ENCODE measurements at regions not wholly inside any gene's neighbourhood (a gene's known extent, or its start where the extent isn't known, plus 50 kb on each side); places are given as distances from the start of the nearest gene placed in this dataset.
"Not testable (repeated sequence)": the region's sequence is repeated elsewhere in the genome, so short reads cannot be mapped to it uniquely, and the experiment has no call there.

DNA sequence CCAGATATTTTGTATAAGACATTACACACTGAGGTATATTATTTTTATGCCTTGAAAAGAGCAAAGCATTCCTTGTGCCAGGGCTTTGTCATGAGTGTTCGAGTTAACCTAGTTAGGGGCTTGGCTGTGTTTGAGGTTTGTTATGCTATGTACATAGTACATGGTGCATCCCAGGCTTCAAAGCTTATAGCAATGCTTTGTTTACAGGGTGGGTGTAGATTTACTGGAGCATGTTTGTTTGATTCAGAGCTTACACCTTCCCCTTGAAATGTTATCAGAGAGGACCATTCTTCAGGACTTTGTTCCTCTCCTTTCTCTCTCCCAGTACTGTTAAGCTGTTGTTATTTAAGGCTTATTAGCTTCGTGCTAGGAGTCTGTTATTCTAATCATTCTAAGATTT, 738.7 kb upstream of the LRRTM4 start:
- H3K9ac ChIP-seq (ENCODE audit: low read length) = no peak overlapping the region
- no peaks in the 10 kb centered on the region for H3K27me3 ChIP-seq (ENCODE audit: insufficient read depth, low read length)
- no peaks in the 10 kb centered on the region for H3K9me3 ChIP-seq (ENCODE audit: low read length)
- no peaks in the 10 kb centered on the region for H4K20me1 ChIP-seq (ENCODE audit: insufficient read depth, low read length)
- no peaks in the 10 kb centered on the region for H3K79me2 ChIP-seq (ENCODE audit: insufficient read depth, low read length)
- H3K4me2 ChIP-seq (ENCODE audit: low read length) = no peak overlapping the region
- H3K9me2 ChIP-seq (ENCODE audit: low read depth, low read length) = no peaks in the 10 kb centered on the region
- H3K4me1 ChIP-seq (ENCODE audit: insufficient read depth, low read length, severe bottlenecking) = no peaks in the 10 kb centered on the region
- no peak overlapping the region for H3K4me3 ChIP-seq (ENCODE audit: low read depth, low read length, poor library complexity, severe bottlenecking)
- no peak for TF ChIP-seq EZH2 (IDR thresholded peaks at IDR 0.05; ENCODE audit: borderline replicate concordance, low read length)
- TF ChIP-seq, protein P1, sequence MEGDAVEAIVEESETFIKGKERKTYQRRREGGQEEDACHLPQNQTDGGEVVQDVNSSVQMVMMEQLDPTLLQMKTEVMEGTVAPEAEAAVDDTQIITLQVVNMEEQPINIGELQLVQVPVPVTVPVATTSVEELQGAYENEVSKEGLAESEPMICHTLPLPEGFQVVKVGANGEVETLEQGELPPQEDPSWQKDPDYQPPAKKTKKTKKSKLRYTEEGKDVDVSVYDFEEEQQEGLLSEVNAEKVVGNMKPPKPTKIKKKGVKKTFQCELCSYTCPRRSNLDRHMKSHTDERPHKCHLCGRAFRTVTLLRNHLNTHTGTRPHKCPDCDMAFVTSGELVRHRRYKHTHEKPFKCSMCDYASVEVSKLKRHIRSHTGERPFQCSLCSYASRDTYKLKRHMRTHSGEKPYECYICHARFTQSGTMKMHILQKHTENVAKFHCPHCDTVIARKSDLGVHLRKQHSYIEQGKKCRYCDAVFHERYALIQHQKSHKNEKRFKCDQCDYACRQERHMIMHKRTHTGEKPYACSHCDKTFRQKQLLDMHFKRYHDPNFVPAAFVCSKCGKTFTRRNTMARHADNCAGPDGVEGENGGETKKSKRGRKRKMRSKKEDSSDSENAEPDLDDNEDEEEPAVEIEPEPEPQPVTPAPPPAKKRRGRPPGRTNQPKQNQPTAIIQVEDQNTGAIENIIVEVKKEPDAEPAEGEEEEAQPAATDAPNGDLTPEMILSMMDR (IDR thresholded peaks at IDR 0.05; ENCODE audit: low read length) = no peak
- H3K36me3 ChIP-seq (ENCODE audit: insufficient read depth, low read length) = no peaks in the 10 kb centered on the region
- H3K27ac ChIP-seq (ENCODE audit: low read depth, low read length, poor library complexity, severe bottlenecking) = no peak overlapping the region
- no peaks in the 10 kb centered on the region for H3F3A ChIP-seq (ENCODE audit: insufficient read depth, low read length)
- no peak overlapping the region for H2AFZ ChIP-seq (ENCODE audit: low read length)

DNA sequence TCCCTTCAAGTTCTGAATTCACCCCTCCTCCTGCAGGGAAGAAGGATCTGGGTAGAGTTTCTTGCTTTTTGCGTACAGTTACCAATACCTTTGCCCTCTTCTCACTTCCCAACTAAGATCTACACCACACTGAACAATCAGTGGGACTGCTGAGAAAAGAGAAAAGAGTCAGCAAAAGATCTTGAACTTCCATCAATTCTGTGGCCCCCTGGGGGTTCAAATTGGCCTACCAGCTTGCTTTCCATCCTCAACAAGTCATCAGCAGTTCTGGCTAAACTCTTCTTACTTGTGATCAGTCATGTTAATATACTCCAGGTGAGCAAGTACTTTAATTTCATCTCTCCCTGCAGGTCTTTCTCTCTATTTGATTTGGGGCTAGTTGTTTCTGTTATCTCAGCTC, 739.3 kb upstream of the LRRTM4 start:
- Histone ChIP-seq H3K4me1 (ENCODE audit: insufficient read depth, low read length, severe bottlenecking) (no peaks in the 10 kb centered on the region), H4K20me1 (ENCODE audit: insufficient read depth, low read length) (no peaks in the 10 kb centered on the region), H3K9ac (ENCODE audit: low read length) (no peak overlapping the region), H3K9me2 (ENCODE audit: low read depth, low read length) (no peaks in the 10 kb centered on the region), H3K4me2 (ENCODE audit: low read length) (no peak overlapping the region), H2AFZ (ENCODE audit: low read length) (no peak overlapping the region), H3F3A (ENCODE audit: insufficient read depth, low read length) (no peaks in the 10 kb centered on the region), H3K4me3 (ENCODE audit: low read depth, low read length, poor library complexity, severe bottlenecking) (no peak overlapping the region), H3K36me3 (ENCODE audit: insufficient read depth, low read length) (no peaks in the 10 kb centered on the region), H3K27ac (ENCODE audit: low read depth, low read length, poor library complexity, severe bottlenecking) (no peak overlapping the region), H3K27me3 (ENCODE audit: insufficient read depth, low read length) (no peaks in the 10 kb centered on the region), H3K9me3 (ENCODE audit: low read length) (no peaks in the 10 kb centered on the region), H3K79me2 (ENCODE audit: insufficient read depth, low read length) (no peaks in the 10 kb centered on the region)
- TF ChIP-seq EZH2 (IDR thresholded peaks at IDR 0.05; ENCODE audit: borderline replicate concordance, low read length) = no peak
- TF ChIP-seq, protein P1 (IDR thresholded peaks at IDR 0.05; ENCODE audit: low read length) = no peak

DNA sequence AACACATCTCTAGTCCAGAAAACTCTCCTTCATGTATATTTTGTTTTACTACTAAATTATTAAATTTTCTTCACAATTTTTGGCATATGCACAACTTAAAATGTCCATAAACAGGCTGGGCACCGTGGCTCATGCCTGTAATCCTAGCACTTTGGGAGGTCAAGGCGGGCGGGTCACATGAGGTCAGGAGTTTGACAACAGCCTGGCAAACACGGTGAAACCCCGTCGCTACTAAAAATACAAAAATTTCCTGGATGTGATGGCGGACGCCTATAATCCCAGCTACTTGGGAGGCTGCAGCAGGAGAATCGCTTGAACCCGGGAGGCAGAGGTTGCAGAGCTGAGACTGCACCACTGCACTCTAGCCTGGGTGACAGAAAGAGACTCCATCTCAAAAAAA, 739.9 kb upstream of the LRRTM4 start:
- not testable (repeated sequence) for H3K79me2 ChIP-seq (ENCODE audit: insufficient read depth, low read length); H3K27me3 ChIP-seq (ENCODE audit: insufficient read depth, low read length); H2AFZ ChIP-seq (ENCODE audit: low read length); H3K4me3 ChIP-seq (ENCODE audit: low read depth, low read length, poor library complexity, severe bottlenecking); H4K20me1 ChIP-seq (ENCODE audit: insufficient read depth, low read length); H3K4me2 ChIP-seq (ENCODE audit: low read length); H3K9me2 ChIP-seq (ENCODE audit: low read depth, low read length); H3K4me1 ChIP-seq (ENCODE audit: insufficient read depth, low read length, severe bottlenecking); H3K36me3 ChIP-seq (ENCODE audit: insufficient read depth, low read length); H3K9me3 ChIP-seq (ENCODE audit: low read length); H3F3A ChIP-seq (ENCODE audit: insufficient read depth, low read length); H3K27ac ChIP-seq (ENCODE audit: low read depth, low read length, poor library complexity, severe bottlenecking); H3K9ac ChIP-seq (ENCODE audit: low read length)

DNA sequence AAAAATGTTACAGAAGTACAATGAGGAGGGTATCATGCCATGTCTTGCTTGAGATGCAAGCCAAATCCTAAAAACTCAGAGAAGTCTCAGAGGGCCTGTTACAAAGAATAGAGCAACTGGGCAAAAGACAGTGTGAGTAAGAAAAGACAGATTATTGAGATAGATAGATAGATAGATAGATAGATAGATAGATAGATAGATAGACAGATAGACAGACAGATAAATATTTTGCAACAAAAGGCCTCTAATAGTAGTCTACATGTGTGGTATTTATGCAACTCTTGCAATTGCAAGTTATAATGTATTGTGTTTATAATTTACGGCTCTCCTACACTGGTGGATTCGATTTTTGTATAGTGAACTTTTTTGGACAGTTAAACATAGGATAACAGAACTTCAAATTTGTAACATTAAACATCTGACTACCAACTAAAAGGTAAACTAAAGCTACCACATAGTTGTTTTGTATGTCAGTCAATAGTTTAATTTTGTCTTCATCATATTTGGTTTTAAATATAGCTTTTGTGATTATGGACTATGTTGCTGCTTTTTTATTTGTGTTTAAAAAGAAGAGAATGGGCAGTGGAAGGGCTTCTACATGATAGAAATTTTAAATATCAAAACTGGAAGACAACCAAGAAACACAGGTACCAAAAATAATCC, 740.7 kb upstream of the LRRTM4 start:
- Histone ChIP-seq H3K9me2 (ENCODE audit: low read depth, low read length) (no peaks in the 10 kb centered on the region), H3K4me3 (ENCODE audit: low read depth, low read length, poor library complexity, severe bottlenecking) (no peak overlapping the region), H3K9me3 (ENCODE audit: low read length) (no peaks in the 10 kb centered on the region), H3K4me2 (ENCODE audit: low read length) (no peak overlapping the region), H2AFZ (ENCODE audit: low read length) (no peak overlapping the region), H3F3A (ENCODE audit: insufficient read depth, low read length) (no peaks in the 10 kb centered on the region), H4K20me1 (ENCODE audit: insufficient read depth, low read length) (no peaks in the 10 kb centered on the region), H3K27me3 (ENCODE audit: insufficient read depth, low read length) (no peaks in the 10 kb centered on the region), H3K36me3 (ENCODE audit: insufficient read depth, low read length) (no peaks in the 10 kb centered on the region), H3K79me2 (ENCODE audit: insufficient read depth, low read length) (no peaks in the 10 kb centered on the region), H3K27ac (ENCODE audit: low read depth, low read length, poor library complexity, severe bottlenecking) (no peak overlapping the region), H3K9ac (ENCODE audit: low read length) (no peak overlapping the region), H3K4me1 (ENCODE audit: insufficient read depth, low read length, severe bottlenecking) (no peaks in the 10 kb centered on the region)
- TF ChIP-seq EZH2 (IDR thresholded peaks at IDR 0.05; ENCODE audit: borderline replicate concordance, low read length) = no peak
- TF ChIP-seq, protein P1 (IDR thresholded peaks at IDR 0.05; ENCODE audit: low read length) = no peak

Data from OCI-LY1 (cell line).